ENCODE measurements at regions not wholly inside any gene's neighbourhood (a gene's known extent, or its start where the extent isn't known, plus 50 kb on each side); places are given as distances from the start of the nearest gene placed in this dataset.

- peak; percentile 48 for ATAC-seq
- TF ChIP-seq ESRRG (CRISPR knock-in tag; IDR thresholded peaks at IDR 0.05) (0 out of 2 replicates have a peak, but pooled peaks have one; percentile 53), SNAI2 (CRISPR knock-in tag; IDR thresholded peaks at IDR 0.05) (peak; percentile 48; the same call in 1 of the 2 replicates), TSHZ2 (CRISPR knock-in tag; IDR thresholded peaks at IDR 0.05) (no peak), OSR1 (CRISPR knock-in tag; IDR thresholded peaks at IDR 0.05) (no peak), PPARA (CRISPR knock-in tag; IDR thresholded peaks at IDR 0.05; ENCODE audit: borderline replicate concordance) (no peak), ZC3H10 (CRISPR knock-in tag; IDR thresholded peaks at IDR 0.05) (no peak), CSDC2 (CRISPR knock-in tag; IDR thresholded peaks at IDR 0.05) (no peak), CREB5 (CRISPR knock-in tag; IDR thresholded peaks at IDR 0.05; ENCODE audit: low read depth) (peak; percentile 90), ZFP30 (CRISPR knock-in tag; IDR thresholded peaks at IDR 0.05) (no peak), BACH2 (CRISPR knock-in tag; IDR thresholded peaks at IDR 0.05; ENCODE audit: borderline replicate concordance) (no peak), ISL1 (CRISPR knock-in tag; IDR thresholded peaks at IDR 0.05) (peak; percentile 99), TOX (CRISPR knock-in tag; IDR thresholded peaks at IDR 0.05; ENCODE audit: borderline replicate concordance) (no peak), PATZ1 (CRISPR knock-in tag; IDR thresholded peaks at IDR 0.05; ENCODE audit: borderline replicate concordance) (peak; percentile 48; the same call in 1 of the 2 replicates)
These were observed 314.9 kb upstream of the CCDC54 start for GRCh38 chr3:107062310-107062709.

- TF ChIP-seq PATZ1 (CRISPR knock-in tag; IDR thresholded peaks at IDR 0.05; ENCODE audit: borderline replicate concordance) (no peak), TCF4 (CRISPR knock-in tag; IDR thresholded peaks at IDR 0.05; ENCODE audit: borderline replicate concordance) (no peak), ZFP30 (CRISPR knock-in tag; IDR thresholded peaks at IDR 0.05) (no peak), CSDC2 (CRISPR knock-in tag; IDR thresholded peaks at IDR 0.05) (no peak), PPARA (CRISPR knock-in tag; IDR thresholded peaks at IDR 0.05; ENCODE audit: borderline replicate concordance) (no peak), TOX (CRISPR knock-in tag; IDR thresholded peaks at IDR 0.05; ENCODE audit: borderline replicate concordance) (no peak), OSR1 (CRISPR knock-in tag; IDR thresholded peaks at IDR 0.05) (no peak), ZNF8 (CRISPR knock-in tag; IDR thresholded peaks at IDR 0.05) (no peak), ZFP3 (CRISPR knock-in tag; IDR thresholded peaks at IDR 0.05) (no peak)
- ATAC-seq, result peak; percentile 44; the same call in 2 of the 3 replicates
These were observed 314.5 kb upstream of the CCDC54 start for GRCh38 chr3:107062787-107063186.

GRCh38 chr3:107063351-107063750 is 313.9 kb upstream of the CCDC54 start:
- no peak; the same call in 1 of the 3 replicates for ATAC-seq
- no peak for TF ChIP-seq TOX (CRISPR knock-in tag; IDR thresholded peaks at IDR 0.05; ENCODE audit: borderline replicate concordance)
- no peak for TF ChIP-seq ZFP3 (CRISPR knock-in tag; IDR thresholded peaks at IDR 0.05)
- no peak for TF ChIP-seq TSHZ2 (CRISPR knock-in tag; IDR thresholded peaks at IDR 0.05)
- TF ChIP-seq ZNF565 (CRISPR knock-in tag; conservative IDR thresholded peaks at IDR 0.05; ENCODE audit: low read depth), result no peak
- no peak for TF ChIP-seq OSR1 (CRISPR knock-in tag; IDR thresholded peaks at IDR 0.05)
- TF ChIP-seq POU6F1 (CRISPR knock-in tag; IDR thresholded peaks at IDR 0.05; ENCODE audit: borderline replicate concordance, low read depth), result no peak
- TF ChIP-seq CSDC2 (CRISPR knock-in tag; IDR thresholded peaks at IDR 0.05), result no peak
- TF ChIP-seq ZNF70 (CRISPR knock-in tag; IDR thresholded peaks at IDR 0.05), result no peak

Measured in SK-N-SH treated with all-trans-retinoic acid at 6 μM for 48 hours (cell line).